GM23248 (cell line): ENCODE measurements at regions not wholly inside any gene's neighbourhood (a gene's known extent, or its start where the extent isn't known, plus 50 kb on each side); places are given as distances from the start of the nearest gene placed in this dataset.

Experiments
- EZH2 ChIP-seq: fragments of 200-600 bp; sonication (generic); IDR thresholded peaks from 2 replicates; pipeline ENCODE4 v1.6.1; 2018; ENCODE audit warnings: antibody characterized with exemption, mild to moderate bottlenecking; ENCODE audit not compliant: insufficient read depth, poor library complexity, severe bottlenecking
- EZH2phosphoT487 ChIP-seq: fragments of 200-600 bp; sonication (generic); IDR thresholded peaks from 2 replicates; pipeline ENCODE4 v1.6.1; 2018; ENCODE audit warnings: antibody characterized with exemption, moderate library complexity, mild to moderate bottlenecking, low read depth; ENCODE audit not compliant: insufficient read depth

- TF ChIP-seq EZH2 (no peak), EZH2phosphoT487 (no peak)
Observed at GRCh38 chr9:120182011-120182410, 398.0 kb downstream of the CDK5RAP2 start.
